ENCODE measurements at regions not wholly inside any gene's neighbourhood (a gene's known extent, or its start where the extent isn't known, plus 50 kb on each side); places are given as distances from the start of the nearest gene placed in this dataset.

DNA sequence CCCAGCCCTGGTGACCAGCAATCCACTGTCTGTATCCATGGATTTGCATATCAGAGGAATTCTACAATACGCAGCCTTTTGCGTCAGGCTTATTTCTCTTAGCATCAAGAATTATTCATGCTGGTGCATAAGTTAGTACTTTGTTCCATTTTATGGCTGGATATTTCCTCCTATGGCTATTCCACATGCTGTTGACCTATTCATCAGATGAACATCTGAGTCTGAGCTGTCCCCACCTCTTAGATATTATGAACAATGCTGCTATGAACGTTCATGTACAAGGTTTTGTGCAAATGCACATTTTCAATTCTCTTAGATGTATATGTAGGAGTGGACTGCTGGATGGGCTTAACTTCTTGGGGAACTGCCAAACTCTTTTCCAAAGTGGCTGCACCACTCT, 79.0 kb upstream of the CST7 start:
- ChIA-PET CTCF (no interaction called here), POLR2A (no interaction called here)
- Histone ChIP-seq H3K27ac (ENCODE audit: low read length) (no peak overlapping the region), H3K4me1 (ENCODE audit: control insufficient read depth, insufficient read depth, low read length) (no peaks in the 10 kb centered on the region), H3K9me3 (ENCODE audit: control insufficient read depth, insufficient read depth, low read depth, low read length) (no peaks in the 10 kb centered on the region), H3K27me3 (ENCODE audit: control insufficient read depth, insufficient read depth, low read length) (no peaks in the 10 kb centered on the region), H3K4me3 (ENCODE audit: low read depth in 2 of 2, low read length in 2 of 2) (no peak overlapping the region), H3K36me3 (ENCODE audit: control insufficient read depth, insufficient read depth, low read length) (no peaks in the 10 kb centered on the region)
- in situ Hi-C loops (cut with HindIII; ENCODE audit: low pct_unique_long_range_greater_than_20kb, low sequenced_read_pairs): no loop called here
- BruUV-seq (replicated peaks): no TSS peak
- no peak for DNase-seq (ENCODE audit: low read depth, low spot score)
- TF ChIP-seq TCF7L2 (IDR thresholded peaks at IDR 0.05; ENCODE audit: low read depth, low read length): no peak
- TF ChIP-seq REST (IDR thresholded peaks at IDR 0.05; ENCODE audit: insufficient read depth in 1 of 2, low read depth in 2 of 2, low read length in 1 of 2): no peak
- TF ChIP-seq POLR2AphosphoS5 (IDR thresholded peaks at IDR 0.05; ENCODE audit: low read depth, low read length): no peak
- TF ChIP-seq, protein P1, sequence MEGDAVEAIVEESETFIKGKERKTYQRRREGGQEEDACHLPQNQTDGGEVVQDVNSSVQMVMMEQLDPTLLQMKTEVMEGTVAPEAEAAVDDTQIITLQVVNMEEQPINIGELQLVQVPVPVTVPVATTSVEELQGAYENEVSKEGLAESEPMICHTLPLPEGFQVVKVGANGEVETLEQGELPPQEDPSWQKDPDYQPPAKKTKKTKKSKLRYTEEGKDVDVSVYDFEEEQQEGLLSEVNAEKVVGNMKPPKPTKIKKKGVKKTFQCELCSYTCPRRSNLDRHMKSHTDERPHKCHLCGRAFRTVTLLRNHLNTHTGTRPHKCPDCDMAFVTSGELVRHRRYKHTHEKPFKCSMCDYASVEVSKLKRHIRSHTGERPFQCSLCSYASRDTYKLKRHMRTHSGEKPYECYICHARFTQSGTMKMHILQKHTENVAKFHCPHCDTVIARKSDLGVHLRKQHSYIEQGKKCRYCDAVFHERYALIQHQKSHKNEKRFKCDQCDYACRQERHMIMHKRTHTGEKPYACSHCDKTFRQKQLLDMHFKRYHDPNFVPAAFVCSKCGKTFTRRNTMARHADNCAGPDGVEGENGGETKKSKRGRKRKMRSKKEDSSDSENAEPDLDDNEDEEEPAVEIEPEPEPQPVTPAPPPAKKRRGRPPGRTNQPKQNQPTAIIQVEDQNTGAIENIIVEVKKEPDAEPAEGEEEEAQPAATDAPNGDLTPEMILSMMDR (IDR thresholded peaks at IDR 0.05): no peak
- no peak for TF ChIP-seq SIN3A (IDR thresholded peaks at IDR 0.05; ENCODE audit: borderline replicate concordance, insufficient read depth, low read depth, low read length)
- intact Hi-C loops (cut with micrococcal nuclease; ENCODE audit: unreplicated experiment): no loop called here
- no peak for ATAC-seq

GRCh38 chr20:24870881-24871280, 78.2 kb upstream of the CST7 start:
- DNase-seq (ENCODE audit: low read depth, low spot score): no peak

More at GRCh38 chr20:24870881-24871280, 78.2 kb upstream of the CST7 start:
- H3K4me3 ChIP-seq (ENCODE audit: low read depth in 2 of 2, low read length in 2 of 2): no peak overlapping the region
- intact Hi-C loops (cut with micrococcal nuclease; ENCODE audit: unreplicated experiment): no loop called here
- 0 out of 2 replicates have a peak, but pooled peaks have one; percentile 24 for ATAC-seq
- ChIA-PET CTCF (no interaction called here), POLR2A (no interaction called here)
- H3K4me1 ChIP-seq (ENCODE audit: control insufficient read depth, insufficient read depth, low read length): no peaks in the 10 kb centered on the region
- in situ Hi-C loops (cut with HindIII; ENCODE audit: low pct_unique_long_range_greater_than_20kb, low sequenced_read_pairs): no loop called here
- BruUV-seq (replicated peaks): no TSS peak
- H3K36me3 ChIP-seq (ENCODE audit: control insufficient read depth, insufficient read depth, low read length): no peaks in the 10 kb centered on the region
- H3K9me3 ChIP-seq (ENCODE audit: control insufficient read depth, insufficient read depth, low read depth, low read length): no peaks in the 10 kb centered on the region
- no peaks in the 10 kb centered on the region for H3K27me3 ChIP-seq (ENCODE audit: control insufficient read depth, insufficient read depth, low read length)
- TF ChIP-seq REST (IDR thresholded peaks at IDR 0.05; ENCODE audit: insufficient read depth in 1 of 2, low read depth in 2 of 2, low read length in 1 of 2) (no peak), SIN3A (IDR thresholded peaks at IDR 0.05; ENCODE audit: borderline replicate concordance, insufficient read depth, low read depth, low read length) (no peak), TCF7L2 (IDR thresholded peaks at IDR 0.05; ENCODE audit: low read depth, low read length) (no peak)
- no peak overlapping the region for H3K27ac ChIP-seq (ENCODE audit: low read length)
